ENCODE measurements at regions not wholly inside any gene's neighbourhood (a gene's known extent, or its start where the extent isn't known, plus 50 kb on each side); places are given as distances from the start of the nearest gene placed in this dataset.
"Not testable (repeated sequence)": the region's sequence is repeated elsewhere in the genome, so short reads cannot be mapped to it uniquely, and the experiment has no call there.

GRCh38 chr2:184444623-184445223 is 153.6 kb upstream of the ZNF804A start:
- in situ Hi-C loops (cut with MboI; ENCODE audit: low pct_unique_long_range_greater_than_20kb, low sequenced_read_pairs, unreplicated experiment): no loop called here
- no peak for TF ChIP-seq CTCF (IDR thresholded peaks at IDR 0.05; ENCODE audit: extremely low read depth, insufficient read depth, missing control alignments)
- DNase-seq (ENCODE audit: low spot score): no peak

GRCh38 chr2:184449760-184450159 is 148.6 kb upstream of the ZNF804A start:
- no peak for TF ChIP-seq CTCF (IDR thresholded peaks at IDR 0.05; ENCODE audit: extremely low read depth, insufficient read depth, missing control alignments)
- in situ Hi-C loops (cut with MboI; ENCODE audit: low pct_unique_long_range_greater_than_20kb, low sequenced_read_pairs, unreplicated experiment): no loop called here
- DNase-seq (ENCODE audit: low spot score): no peak

- TF ChIP-seq CTCF (IDR thresholded peaks at IDR 0.05; ENCODE audit: extremely low read depth, insufficient read depth, missing control alignments): no peak
- DNase-seq (ENCODE audit: low spot score): no peak
- in situ Hi-C loops (cut with MboI; ENCODE audit: low pct_unique_long_range_greater_than_20kb, low sequenced_read_pairs, unreplicated experiment): no loop called here
Measured at GRCh38 chr2:184452907-184453306, 145.4 kb upstream of the ZNF804A start.

- in situ Hi-C loops (cut with MboI; ENCODE audit: low pct_unique_long_range_greater_than_20kb, low sequenced_read_pairs, unreplicated experiment): no loop called here
- no peak for DNase-seq (ENCODE audit: low spot score)
- no peak for TF ChIP-seq CTCF (IDR thresholded peaks at IDR 0.05; ENCODE audit: extremely low read depth, insufficient read depth, missing control alignments)
Measured at GRCh38 chr2:184455624-184456023, 142.7 kb upstream of the ZNF804A start.

GRCh38 chr2:184456693-184457092 is 141.6 kb upstream of the ZNF804A start:
- DNase-seq (ENCODE audit: low spot score); in situ Hi-C loops (cut with MboI; ENCODE audit: low pct_unique_long_range_greater_than_20kb, low sequenced_read_pairs, unreplicated experiment): not testable (repeated sequence)

- no peak for DNase-seq (ENCODE audit: low spot score)
- TF ChIP-seq CTCF (IDR thresholded peaks at IDR 0.05; ENCODE audit: extremely low read depth, insufficient read depth, missing control alignments): no peak
- in situ Hi-C loops (cut with MboI; ENCODE audit: low pct_unique_long_range_greater_than_20kb, low sequenced_read_pairs, unreplicated experiment): no loop called here
Measured at GRCh38 chr2:184463102-184463865, 135.0 kb upstream of the ZNF804A start.

GRCh38 chr2:184463866-184464248 is 134.5 kb upstream of the ZNF804A start:
- in situ Hi-C loops (cut with MboI; ENCODE audit: low pct_unique_long_range_greater_than_20kb, low sequenced_read_pairs, unreplicated experiment): no loop called here
- TF ChIP-seq CTCF (IDR thresholded peaks at IDR 0.05; ENCODE audit: extremely low read depth, insufficient read depth, missing control alignments): no peak
- DNase-seq (ENCODE audit: low spot score): no peak
